Ishikawa (cell line): ENCODE measurements at regions not wholly inside any gene's neighbourhood (a gene's known extent, or its start where the extent isn't known, plus 50 kb on each side); places are given as distances from the start of the nearest gene placed in this dataset.

Experiments used
- CEBPB ChIP-seq: IDR thresholded peaks from 2 replicates; pipeline ENCODE4 v1.6.1; 2012
- CREB1 ChIP-seq: IDR thresholded peaks from 2 replicates; pipeline ENCODE4 v1.6.1; 2012; ENCODE audit warnings: low read depth
- EP300 ChIP-seq: IDR thresholded peaks from 2 replicates; pipeline ENCODE4 v1.6.1; 2012; ENCODE audit warnings: borderline replicate concordance
- FOXM1 ChIP-seq: IDR thresholded peaks from 2 replicates; pipeline ENCODE4 v1.6.1; 2012; ENCODE audit warnings: low read depth, borderline replicate concordance
- MAX ChIP-seq: IDR thresholded peaks from 2 replicates; pipeline ENCODE4 v1.6.1; 2012
- NFIC ChIP-seq: IDR thresholded peaks from 2 replicates; pipeline ENCODE4 v1.6.1; 2012
- RAD21 ChIP-seq: IDR thresholded peaks from 2 replicates; pipeline ENCODE4 v1.6.1; 2012; ENCODE audit warnings: low read depth
- TAF1 ChIP-seq: IDR thresholded peaks from 2 replicates; pipeline ENCODE4 v1.6.1; 2012; ENCODE audit warnings: low read depth, mild to moderate bottlenecking
- YY1 ChIP-seq: IDR thresholded peaks from 2 replicates; pipeline ENCODE4 v1.6.1; 2012; ENCODE audit warnings: low read depth

GRCh38 chr7:11950942-11951341 lies 118.9 kb upstream of the THSD7A start:
- no peak for TF ChIP-seq FOXM1
- TF ChIP-seq NFIC, result no peak
- no peak for TF ChIP-seq CREB1
- no peak for TF ChIP-seq EP300
- no peak for TF ChIP-seq MAX
- TF ChIP-seq CEBPB, result no peak
- no peak for TF ChIP-seq RAD21
- TF ChIP-seq TAF1, result no peak
- TF ChIP-seq YY1, result no peak
